ENCODE measurements at regions not wholly inside any gene's neighbourhood (a gene's known extent, or its start where the extent isn't known, plus 50 kb on each side); places are given as distances from the start of the nearest gene placed in this dataset.
"Not testable (repeated sequence)": the region's sequence is repeated elsewhere in the genome, so short reads cannot be mapped to it uniquely, and the experiment has no call there.

- DNase-seq (ENCODE audit: low spot score) (no peak), ATAC-seq (no peak)
- intact Hi-C loops (cut with DNase I), result no loop called here
These were observed 296.1 kb upstream of the TGFBR2 start for GRCh38 chr3:30309961-30310954.

- DNase-seq (ENCODE audit: low spot score), result no peak
- intact Hi-C loops (cut with DNase I), result no loop called here
- no peak for ATAC-seq
These were observed 294.6 kb upstream of the TGFBR2 start for GRCh38 chr3:30311781-30312180.

GRCh38 chr3:30313840-30314239 lies 292.6 kb upstream of the TGFBR2 start:
- DNase-seq (ENCODE audit: low spot score) (no peak), ATAC-seq (no peak)

GRCh38 chr3:30314757-30315325 lies 291.6 kb upstream of the TGFBR2 start:
- intact Hi-C loops (cut with DNase I), result no loop called here
- ATAC-seq (peak; percentile 86), DNase-seq (ENCODE audit: low spot score) (no peak)

More at GRCh38 chr3:30313840-30314239, 292.6 kb upstream of the TGFBR2 start:
- intact Hi-C loops (cut with DNase I), result no loop called here

GRCh38 chr3:30315447-30315846 lies 291.0 kb upstream of the TGFBR2 start:
- DNase-seq (ENCODE audit: low spot score) (no peak), ATAC-seq (peak; percentile 76)
- intact Hi-C loops (cut with DNase I), result no loop called here

- DNase-seq (ENCODE audit: low spot score) (no peak), ATAC-seq (no peak)
- intact Hi-C loops (cut with DNase I), result no loop called here
These were observed 288.8 kb upstream of the TGFBR2 start for GRCh38 chr3:30317561-30317960.

GRCh38 chr3:30318110-30318509 lies 288.3 kb upstream of the TGFBR2 start:
- ATAC-seq (no peak), DNase-seq (ENCODE audit: low spot score) (no peak)
- intact Hi-C loops (cut with DNase I), result no loop called here

GRCh38 chr3:30319713-30320112 lies 286.7 kb upstream of the TGFBR2 start:
- DNase-seq (ENCODE audit: low spot score) (no peak), ATAC-seq (peak; percentile 49)
- intact Hi-C loops (cut with DNase I), result no loop called here

- intact Hi-C loops (cut with DNase I), result no loop called here
- no peak for ATAC-seq
- DNase-seq (ENCODE audit: low spot score), result no peak
These were observed 286.0 kb upstream of the TGFBR2 start for GRCh38 chr3:30320392-30320791.

- DNase-seq (ENCODE audit: low spot score) (no peak), ATAC-seq (no peak)
- intact Hi-C loops (cut with DNase I), result no loop called here
These were observed 285.3 kb upstream of the TGFBR2 start for GRCh38 chr3:30321065-30321464.

- ATAC-seq; intact Hi-C loops (cut with DNase I); DNase-seq (ENCODE audit: low spot score): not testable (repeated sequence)
These were observed 282.8 kb upstream of the TGFBR2 start for GRCh38 chr3:30323649-30324048.

- intact Hi-C loops (cut with DNase I), result no loop called here
- no peak for ATAC-seq
These were observed 281.8 kb upstream of the TGFBR2 start for GRCh38 chr3:30324587-30324986.

GRCh38 chr3:30327976-30328375 lies 278.4 kb upstream of the TGFBR2 start:
- ATAC-seq; DNase-seq (ENCODE audit: low spot score); intact Hi-C loops (cut with DNase I): not testable (repeated sequence)

More at GRCh38 chr3:30324587-30324986, 281.8 kb upstream of the TGFBR2 start:
- DNase-seq (ENCODE audit: low spot score), result no peak

- ATAC-seq; DNase-seq (ENCODE audit: low spot score); intact Hi-C loops (cut with DNase I): not testable (repeated sequence)
These were observed 277.5 kb upstream of the TGFBR2 start for GRCh38 chr3:30328935-30329334.

- intact Hi-C loops (cut with DNase I), result no loop called here
- ATAC-seq (no peak), DNase-seq (ENCODE audit: low spot score) (no peak)
These were observed 274.9 kb upstream of the TGFBR2 start for GRCh38 chr3:30331519-30331918.

GRCh38 chr3:30332196-30333021 lies 274.0 kb upstream of the TGFBR2 start:
- ATAC-seq (peak; percentile 24), DNase-seq (ENCODE audit: low spot score) (no peak)
- intact Hi-C loops (cut with DNase I), result no loop called here

GRCh38 chr3:30333143-30333542 lies 273.3 kb upstream of the TGFBR2 start:
- no peak for DNase-seq (ENCODE audit: low spot score)
- no peak for ATAC-seq
- intact Hi-C loops (cut with DNase I), result no loop called here

GRCh38 chr3:30333903-30334302 lies 272.5 kb upstream of the TGFBR2 start:
- intact Hi-C loops (cut with DNase I), result no loop called here
- DNase-seq (ENCODE audit: low spot score) (no peak), ATAC-seq (no peak)

- intact Hi-C loops (cut with DNase I), result no loop called here
- no peak for DNase-seq (ENCODE audit: low spot score)
- ATAC-seq, result no peak
These were observed 265.9 kb upstream of the TGFBR2 start for GRCh38 chr3:30340500-30340899.

All from sciatic nerve (tissue), 2 donors.